Thymus (tissue), 11 donors: ENCODE measurements at regions not wholly inside any gene's neighbourhood (a gene's known extent, or its start where the extent isn't known, plus 50 kb on each side); places are given as distances from the start of the nearest gene placed in this dataset.
"Not testable (repeated sequence)": the region's sequence is repeated elsewhere in the genome, so short reads cannot be mapped to it uniquely, and the experiment has no call there.

Experiments
- DNase-seq, 9 donors: peaks; one replicate each; pipeline ENCODE4 v3.0.0-alpha.2; 2013; ENCODE audit warnings: low spot score in 9 of 9, low read depth in 6 of 9, missing footprints in 1 of 9
- H3K27ac ChIP-seq, 2 donors: one replicate each; pipeline ENCODE4 v1.5.1; 2013; ENCODE audit warnings: control low read depth in 1 of 2, low read depth in 1 of 2, low read length in 1 of 2, mild to moderate bottlenecking in 1 of 2, moderate library complexity in 1 of 2
- H3K27me3 ChIP-seq, 2 donors: one replicate each; pipeline ENCODE4 v1.5.1; 2013; ENCODE audit warnings: low read length in 1 of 2; ENCODE audit not compliant: control insufficient read depth in 2 of 2, insufficient read depth in 1 of 2
- H3K36me3 ChIP-seq, 2 donors: one replicate each; pipeline ENCODE4 v1.5.1; 2013; ENCODE audit warnings: low read length in 1 of 2, mild to moderate bottlenecking in 1 of 2, moderate library complexity in 1 of 2; ENCODE audit not compliant: control insufficient read depth in 2 of 2, insufficient read depth in 2 of 2
- H3K4me1 ChIP-seq, 2 donors: one replicate each; pipeline ENCODE4 v1.5.1; 2013; ENCODE audit warnings: low read length in 2 of 2; ENCODE audit not compliant: control insufficient read depth in 2 of 2, insufficient read depth in 2 of 2
- H3K4me3 ChIP-seq, 2 donors: one replicate each; pipeline ENCODE4 v1.5.1; 2013; ENCODE audit warnings: low read length in 2 of 2, control low read depth in 1 of 2, mild to moderate bottlenecking in 1 of 2
- H3K9me3 ChIP-seq, 2 donors: one replicate each; pipeline ENCODE4 v1.5.1; 2013; ENCODE audit warnings: low read length in 1 of 2, mild to moderate bottlenecking in 1 of 2; ENCODE audit not compliant: control insufficient read depth in 2 of 2, insufficient read depth in 1 of 2
- WGBS: extraction: QIAGEN DNeasy Blood & Tissue Kit; methylation state at CpG from one replicate; pipeline ENCODE4 v1.1.7; 2013; 5-methylcytosine and 5-hydroxymethylcytosine counted together
- donor health status: healthy.

- no peaks in the 10 kb centered on the region for H3K4me1 ChIP-seq
- H3K27ac ChIP-seq = no peak overlapping the region
- DNase-seq = no peak
- H3K36me3 ChIP-seq = no peaks in the 10 kb centered on the region
- no peak overlapping the region for H3K4me3 ChIP-seq
- WGBS = 97% methylated on average over 6 of the region's 6 CpGs
- H3K27me3 ChIP-seq = no peaks in the 10 kb centered on the region
- no peaks in the 10 kb centered on the region for H3K9me3 ChIP-seq
These were observed 107.4 kb upstream of the SERBP1 start for GRCh38 chr1:67537667-67538018.

- Histone ChIP-seq H3K9me3 (no peaks in the 10 kb centered on the region), H3K36me3 (no peaks in the 10 kb centered on the region), H3K27ac (no peak overlapping the region), H3K27me3 (no peaks in the 10 kb centered on the region), H3K4me3 (no peak overlapping the region), H3K4me1 (no peaks in the 10 kb centered on the region)
- WGBS = 98% methylated on average over 9 of the region's 9 CpGs
- no peak for DNase-seq
These were observed 110.0 kb upstream of the SERBP1 start for GRCh38 chr1:67540025-67540732.

- DNase-seq = no peak
- Histone ChIP-seq H3K27me3 (no peaks in the 10 kb centered on the region), H3K27ac (no peak overlapping the region), H3K4me1 (no peaks in the 10 kb centered on the region), H3K36me3 (no peaks in the 10 kb centered on the region), H3K9me3 (no peaks in the 10 kb centered on the region), H3K4me3 (no peak overlapping the region)
- 100% methylated on average over 1 of the region's 1 CpG for WGBS
These were observed 110.5 kb upstream of the SERBP1 start for GRCh38 chr1:67540733-67541125.

- Histone ChIP-seq H3K9me3 (no peaks in the 10 kb centered on the region), H3K27me3 (no peaks in the 10 kb centered on the region), H3K4me3 (no peak overlapping the region), H3K27ac (no peak overlapping the region), H3K4me1 (no peaks in the 10 kb centered on the region), H3K36me3 (no peaks in the 10 kb centered on the region)
- 77% methylated on average over 2 of the region's 2 CpGs for WGBS
- no peak for DNase-seq
These were observed 112.5 kb upstream of the SERBP1 start for GRCh38 chr1:67542747-67543146.

GRCh38 chr1:67544921-67545320 lies 114.7 kb upstream of the SERBP1 start:
- Histone ChIP-seq H3K4me3 (no peak overlapping the region), H3K27me3 (no peaks in the 10 kb centered on the region), H3K27ac (no peak overlapping the region), H3K36me3 (no peaks in the 10 kb centered on the region), H3K9me3 (no peaks in the 10 kb centered on the region), H3K4me1 (no peaks in the 10 kb centered on the region)
- no peak for DNase-seq
- WGBS = 100% methylated on average over 1 of the region's 1 CpG

GRCh38 chr1:67545364-67545763 lies 115.2 kb upstream of the SERBP1 start:
- no peak overlapping the region for H3K4me3 ChIP-seq
- WGBS = 95% methylated on average over 1 of the region's 1 CpG
- no peak overlapping the region for H3K27ac ChIP-seq
- H3K36me3 ChIP-seq = no peaks in the 10 kb centered on the region
- no peaks in the 10 kb centered on the region for H3K4me1 ChIP-seq
- DNase-seq = no peak
- H3K27me3 ChIP-seq = no peaks in the 10 kb centered on the region
- H3K9me3 ChIP-seq = no peaks in the 10 kb centered on the region

- Histone ChIP-seq H3K4me1 (peaks cover 0 to 3% of the 10 kb centered on the region in 2 donors), H3K36me3 (no peaks in the 10 kb centered on the region), H3K9me3 (no peaks in the 10 kb centered on the region), H3K27ac (no peak overlapping the region), H3K27me3 (no peaks in the 10 kb centered on the region), H3K4me3 (no peak overlapping the region)
- 91% methylated on average over 6 of the region's 6 CpGs for WGBS
- no peak for DNase-seq
These were observed 121.2 kb upstream of the SERBP1 start for GRCh38 chr1:67551375-67551774.

GRCh38 chr1:67552336-67552759 lies 122.1 kb upstream of the SERBP1 start:
- DNase-seq = no peak
- H3K4me3 ChIP-seq = no peak overlapping the region
- no peaks in the 10 kb centered on the region for H3K9me3 ChIP-seq
- no peaks in the 10 kb centered on the region for H3K27me3 ChIP-seq
- no peak overlapping the region for H3K27ac ChIP-seq
- WGBS = 58% methylated on average over 3 of the region's 3 CpGs
- H3K36me3 ChIP-seq = no peaks in the 10 kb centered on the region
- peaks cover 0 to 3% of the 10 kb centered on the region in 2 donors for H3K4me1 ChIP-seq

GRCh38 chr1:67554204-67554603 lies 124.0 kb upstream of the SERBP1 start:
- DNase-seq, H3K4me1 ChIP-seq, H3K9me3 ChIP-seq, H3K36me3 ChIP-seq, H3K4me3 ChIP-seq, H3K27me3 ChIP-seq, H3K27ac ChIP-seq: not testable (repeated sequence)
- 93% methylated on average over 5 of the region's 5 CpGs for WGBS
